HT-29 (cell line): ENCODE measurements at regions not wholly inside any gene's neighbourhood (a gene's known extent, or its start where the extent isn't known, plus 50 kb on each side); places are given as distances from the start of the nearest gene placed in this dataset.
"Not testable (repeated sequence)": the region's sequence is repeated elsewhere in the genome, so short reads cannot be mapped to it uniquely, and the experiment has no call there.

Experiments used
- DNase-seq: peaks from one replicate; pipeline ENCODE4 v3.0.0-alpha.2; 2015; ENCODE audit warnings: low spot score

- DNase-seq = no peak
Measured at GRCh38 chr10:81218307-81218706, 656.7 kb upstream of the NRG3 start.

GRCh38 chr10:81219758-81220157 is 655.2 kb upstream of the NRG3 start:
- DNase-seq = no peak

- DNase-seq = no peak
Measured at GRCh38 chr10:81248886-81249285, 626.1 kb upstream of the NRG3 start.

GRCh38 chr10:81251457-81252115 is 623.4 kb upstream of the NRG3 start:
- DNase-seq = no peak

DNA sequence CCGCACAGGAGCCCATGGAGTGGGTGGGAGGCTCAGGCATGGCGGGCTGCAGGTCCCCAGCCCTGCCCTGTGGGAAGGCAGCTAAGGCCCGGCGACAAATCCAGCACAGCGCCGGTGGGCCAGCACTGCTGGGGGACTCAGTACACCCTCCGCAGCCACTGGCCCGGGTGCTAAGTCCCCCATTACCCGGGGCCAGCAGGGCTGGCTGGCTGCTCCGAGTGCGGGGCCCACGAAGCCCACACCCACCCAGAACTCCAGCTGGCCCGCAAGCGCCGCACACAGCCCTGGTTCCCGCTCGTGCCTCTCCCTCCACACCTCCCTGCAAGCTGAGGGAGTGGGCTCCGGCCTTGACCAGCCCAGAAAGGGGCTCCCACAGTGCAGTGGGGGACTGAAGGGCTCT is 610.0 kb upstream of the NRG3 start:
- DNase-seq = not testable (repeated sequence)

DNA sequence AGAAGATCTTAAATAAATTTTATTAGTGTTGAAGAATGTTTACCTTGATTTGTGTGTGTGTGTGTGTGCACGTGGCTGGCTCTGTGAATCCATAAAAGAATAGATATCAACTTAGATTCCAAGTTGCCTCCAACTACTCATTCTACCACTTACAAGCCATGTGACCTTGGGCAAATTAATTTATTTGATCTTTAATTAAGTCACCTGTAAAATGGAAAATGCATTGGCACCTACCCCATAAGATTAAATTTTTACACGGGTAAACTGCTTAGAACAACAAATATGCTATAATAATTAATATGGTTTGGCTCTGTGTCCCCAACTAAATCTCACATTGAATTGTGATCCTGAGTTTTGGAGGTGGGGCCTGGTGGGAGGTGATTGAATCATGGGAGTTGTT is 604.9 kb upstream of the NRG3 start:
- DNase-seq = no peak

DNA sequence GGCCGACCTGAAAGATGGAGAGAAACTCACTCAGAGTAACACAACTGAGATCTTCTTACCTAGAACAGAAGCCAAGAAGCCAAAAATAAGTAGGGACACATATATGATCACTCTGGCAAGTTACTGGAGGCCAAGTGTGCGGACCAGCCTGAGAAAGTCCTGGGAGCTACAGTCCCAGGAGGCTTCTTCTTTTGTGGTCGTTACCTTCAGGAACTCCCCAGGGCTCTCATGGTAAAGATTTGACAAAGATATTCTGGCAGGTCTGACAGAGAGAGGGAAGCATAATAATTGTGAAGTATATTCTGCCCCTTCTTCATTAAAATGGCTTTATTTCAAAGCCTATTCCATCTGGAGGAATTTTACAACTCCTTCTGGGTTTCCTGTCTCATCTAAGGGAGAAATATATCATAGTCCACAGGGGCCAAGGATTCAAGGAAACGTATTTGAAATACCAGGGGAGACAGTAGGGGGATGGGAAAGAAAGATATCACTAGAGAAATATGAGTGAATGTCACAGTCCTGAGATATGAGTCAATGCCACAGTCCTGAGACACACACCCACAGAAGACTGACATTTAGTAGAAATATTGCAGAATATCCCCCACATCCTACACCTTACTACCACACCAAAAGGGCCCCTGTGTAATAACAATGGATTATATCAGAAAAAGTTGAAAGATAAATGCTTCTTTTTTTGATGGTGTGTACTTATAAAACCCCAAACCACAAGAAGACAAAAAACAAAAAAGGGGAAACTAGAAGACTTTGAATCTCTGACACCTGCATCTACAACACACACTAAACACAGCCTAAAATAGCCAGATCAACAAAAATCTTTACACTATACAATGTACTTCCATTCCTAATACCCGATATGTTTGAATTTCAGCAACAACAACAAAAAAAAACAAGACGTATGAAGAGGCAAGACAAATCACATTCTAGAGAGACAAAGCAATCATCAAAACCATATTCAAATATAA is 594.2 kb upstream of the NRG3 start:
- no peak for DNase-seq

- DNase-seq = no peak
Measured at GRCh38 chr10:81288544-81288943, 586.5 kb upstream of the NRG3 start.

DNA sequence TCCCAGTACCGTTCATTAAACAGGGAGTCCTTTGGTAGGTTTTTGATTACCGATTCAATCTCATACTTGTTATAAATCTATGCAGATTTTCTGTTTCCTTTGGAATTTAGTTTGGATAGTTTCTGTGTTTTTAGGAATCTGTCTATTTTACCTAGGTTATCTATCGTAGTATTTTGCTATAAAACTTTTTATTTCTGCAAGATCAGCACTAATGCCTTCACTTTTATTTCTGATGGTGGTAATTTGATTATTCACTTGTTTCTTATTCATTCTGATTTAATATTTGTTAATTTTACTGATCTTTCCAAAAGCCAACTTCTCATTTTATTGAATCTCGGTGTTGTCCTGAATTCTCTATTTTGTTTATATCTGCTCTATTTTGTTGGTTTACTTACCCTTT is 577.7 kb upstream of the NRG3 start:
- no peak for DNase-seq

DNA sequence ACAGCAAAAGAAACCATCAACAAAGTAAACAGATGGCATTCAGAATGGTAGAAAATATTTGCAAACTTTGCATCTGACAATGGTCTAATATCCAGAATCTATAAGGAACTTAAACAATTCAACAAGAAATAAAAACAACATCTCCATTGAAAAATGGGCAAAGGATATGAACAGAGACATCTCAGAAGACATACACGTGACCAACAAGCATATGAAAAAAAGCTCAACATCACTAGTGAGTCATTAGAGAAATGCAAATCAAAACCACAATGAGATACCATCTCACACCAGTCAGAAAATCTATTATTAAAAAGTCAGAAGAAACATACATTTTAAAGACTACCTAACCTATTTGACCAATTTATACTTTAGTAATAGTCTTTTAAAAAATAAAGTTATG is 571.3 kb upstream of the NRG3 start:
- no peak for DNase-seq

DNA sequence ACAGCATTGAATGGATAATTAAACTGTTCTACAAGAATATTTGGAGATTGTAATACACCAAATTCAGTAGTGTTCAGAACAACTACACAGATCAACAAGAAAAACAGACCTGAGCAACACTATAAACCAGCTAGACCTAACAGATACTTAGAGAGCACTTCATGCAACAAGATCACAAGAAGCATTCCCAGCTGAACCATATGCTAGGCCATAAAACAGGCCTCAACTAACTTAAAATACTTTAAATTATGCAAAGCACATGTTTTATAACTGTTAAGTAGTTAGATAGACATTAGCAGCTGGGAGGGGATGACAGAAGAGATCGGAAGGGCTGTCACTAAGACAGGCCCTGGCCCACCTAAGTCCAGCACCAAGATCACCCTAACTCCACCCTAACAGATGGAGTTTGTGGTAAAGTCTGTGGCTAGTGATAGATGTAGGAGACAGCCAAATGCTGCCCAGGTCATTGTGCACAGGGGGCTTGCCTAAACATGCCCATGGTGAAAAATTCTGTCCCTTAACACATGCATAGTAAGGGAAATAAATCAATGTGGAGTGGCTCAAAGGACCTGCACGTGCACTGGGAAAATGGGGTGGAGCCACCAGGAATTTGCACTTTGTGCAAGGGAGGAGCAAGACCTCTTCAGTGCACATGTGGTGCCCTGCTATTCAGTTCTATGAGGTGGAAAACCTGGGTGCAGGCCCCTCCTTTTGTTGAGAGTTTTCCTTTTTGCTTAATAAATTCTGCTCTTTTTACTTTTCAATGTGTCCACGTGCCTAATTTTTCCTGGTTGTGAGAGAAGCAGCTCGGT is 567.8 kb upstream of the NRG3 start:
- DNase-seq = no peak

DNA sequence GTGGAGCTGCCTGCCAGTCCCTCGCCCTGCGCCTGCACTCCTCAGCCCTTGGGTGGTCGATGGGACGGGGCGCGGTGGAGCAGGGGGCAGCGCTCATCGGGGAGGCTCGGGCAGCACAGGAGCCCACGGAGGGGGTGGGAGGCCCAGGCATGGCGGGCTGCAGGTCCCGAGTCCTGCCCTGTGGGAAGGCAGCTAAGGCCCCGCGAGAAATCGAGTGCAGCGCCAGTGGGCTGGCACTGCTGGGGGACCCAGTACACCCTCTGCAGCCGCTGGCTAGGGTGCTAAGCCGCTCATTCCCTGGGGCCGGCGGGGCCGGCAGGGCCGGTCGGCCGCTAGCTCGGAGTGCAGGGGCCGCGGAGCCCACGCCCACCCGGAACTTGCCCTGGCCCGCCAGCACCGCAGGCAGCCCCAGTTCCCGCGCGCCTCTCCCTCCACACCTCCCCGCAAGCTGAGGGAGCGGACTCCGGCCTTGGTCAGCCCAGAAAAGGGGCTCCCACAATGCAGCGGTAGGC is 565.9 kb upstream of the NRG3 start:
- DNase-seq = no peak

DNA sequence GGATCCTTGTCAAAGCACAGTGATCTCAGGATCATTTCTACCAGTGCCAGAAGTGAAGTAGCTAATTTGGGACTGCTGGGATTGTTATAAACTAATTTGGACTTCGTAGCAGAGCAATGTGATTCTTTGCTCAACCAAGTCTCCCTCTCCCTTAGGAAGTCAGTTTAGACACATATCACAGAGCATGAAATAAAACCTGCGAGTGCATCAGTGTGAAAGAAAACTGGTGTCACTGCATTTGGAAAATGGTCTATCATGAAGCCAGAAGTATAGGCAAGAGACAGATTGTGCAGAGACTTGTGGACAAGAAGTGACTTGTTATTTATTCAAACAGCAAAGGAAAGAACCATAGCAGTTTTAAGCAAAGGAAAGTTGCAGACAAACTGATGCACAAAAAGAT is 560.5 kb upstream of the NRG3 start:
- no peak for DNase-seq

DNA sequence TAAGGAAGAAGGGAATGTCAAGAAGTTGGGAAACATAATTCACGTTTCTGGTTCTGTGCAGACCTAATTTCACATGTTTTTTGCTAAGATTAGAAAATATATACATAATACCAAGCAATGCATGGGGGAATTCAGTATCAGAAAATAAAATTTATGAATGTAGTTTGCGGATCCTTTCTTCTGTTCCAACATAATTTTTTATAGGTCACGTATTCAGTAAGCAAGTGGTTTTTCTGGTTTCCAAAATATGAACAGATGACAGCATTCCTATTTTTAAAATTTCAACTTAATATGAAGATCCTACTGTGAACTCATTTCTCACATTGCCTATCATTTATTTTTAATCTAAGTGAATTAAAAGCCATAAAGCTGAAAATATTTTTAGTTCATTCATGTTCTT is 560.0 kb upstream of the NRG3 start:
- no peak for DNase-seq

GRCh38 chr10:81348003-81348402 is 527.0 kb upstream of the NRG3 start:
- no peak for DNase-seq

DNA sequence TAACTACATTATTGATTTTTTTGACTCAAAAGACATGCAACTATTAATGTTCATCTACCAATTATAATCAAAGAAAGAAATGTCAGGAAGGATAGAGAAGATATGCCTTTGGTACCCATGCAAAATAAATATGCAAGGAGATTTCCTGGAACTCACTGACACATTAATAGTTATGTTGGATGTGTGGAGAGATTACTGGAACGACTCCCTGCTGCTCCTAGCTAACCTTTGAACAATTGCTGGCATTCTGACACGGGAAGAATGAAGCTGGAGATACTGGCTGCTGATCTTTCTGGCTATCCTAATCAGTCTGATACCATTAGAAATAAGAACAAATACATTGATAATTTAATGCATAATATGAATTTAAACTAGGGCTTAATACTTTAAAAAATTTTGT is 507.9 kb upstream of the NRG3 start:
- DNase-seq = no peak

GRCh38 chr10:81386817-81387216 is 488.2 kb upstream of the NRG3 start:
- DNase-seq = no peak

DNA sequence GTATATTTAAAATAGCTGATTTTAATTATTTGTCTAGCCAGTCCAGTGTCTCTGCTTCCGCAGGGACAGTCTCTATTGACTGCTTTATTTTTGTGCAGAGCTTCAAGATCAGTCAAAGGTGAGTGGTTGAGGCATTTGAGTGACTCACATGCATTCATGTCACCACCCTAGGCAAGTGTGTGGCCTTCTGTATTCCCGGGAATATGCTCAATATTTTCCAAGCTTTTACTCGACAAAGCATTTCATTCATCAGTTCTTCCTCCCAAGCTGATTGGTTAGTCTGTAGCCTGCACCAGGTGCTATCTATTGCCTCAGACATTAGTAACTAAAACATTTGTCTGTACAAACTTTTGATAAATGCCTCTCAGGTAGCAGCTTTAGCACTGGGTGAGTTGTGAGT is 471.5 kb upstream of the NRG3 start:
- peak; percentile 5 for DNase-seq

DNA sequence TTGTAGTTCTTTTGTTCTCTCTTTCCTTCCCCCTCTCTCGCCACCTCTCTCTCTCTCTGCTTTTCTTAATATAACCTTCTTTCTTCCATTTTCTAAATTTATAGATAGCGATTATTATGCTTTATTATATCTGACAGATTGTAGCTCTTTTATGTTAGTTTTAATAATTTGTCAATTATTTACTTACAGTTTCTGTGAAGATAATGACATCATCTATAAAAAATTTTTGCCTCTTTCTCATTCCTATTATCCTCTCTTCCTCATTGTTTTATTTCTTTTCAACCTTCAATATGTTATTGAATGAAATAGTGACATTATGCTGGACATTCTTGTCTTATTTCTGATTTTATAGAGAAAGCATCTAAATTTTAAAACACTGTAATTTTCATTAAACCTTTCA is 469.6 kb upstream of the NRG3 start:
- DNase-seq = no peak

DNA sequence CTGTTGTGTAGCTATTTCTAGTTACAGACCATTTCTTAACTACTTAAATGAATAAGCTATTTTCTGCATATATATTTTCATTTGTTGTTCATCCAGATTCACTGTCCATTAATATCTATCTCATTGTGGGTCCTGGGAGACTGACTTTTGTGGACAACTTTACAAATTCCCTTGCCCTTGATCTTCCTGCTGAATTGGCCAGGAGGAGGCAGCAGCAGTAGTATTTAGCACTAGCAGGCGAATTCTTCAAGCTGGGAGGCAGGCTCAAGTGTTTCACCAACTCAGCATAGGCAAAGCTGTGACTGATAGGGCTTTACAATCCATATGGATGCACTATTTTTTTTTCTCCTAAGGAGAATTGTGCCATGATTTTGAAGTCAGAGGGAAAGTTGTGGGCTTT is 461.0 kb upstream of the NRG3 start:
- DNase-seq = peak; percentile 43

GRCh38 chr10:81426722-81427121 is 448.3 kb upstream of the NRG3 start:
- no peak for DNase-seq
